Jurkat, Clone E6-1 (cell line): ENCODE measurements at regions not wholly inside any gene's neighbourhood (a gene's known extent, or its start where the extent isn't known, plus 50 kb on each side); places are given as distances from the start of the nearest gene placed in this dataset.

Experiments
- DNase-seq: peaks from one replicate; pipeline ENCODE4 v3.0.0-alpha.2; 2011; ENCODE audit warnings: low read depth, low spot score
- H3K4me3 ChIP-seq: 2 replicates; pipeline ENCODE4 v1.5.1; 2011; ENCODE audit warnings: mild to moderate bottlenecking, low read length, control low read depth, moderate library complexity

- no peak for DNase-seq
- H3K4me3 ChIP-seq: no peak overlapping the region
Measured at GRCh38 chr4:23567338-23567737, 322.5 kb downstream of the PPARGC1A start.

GRCh38 chr4:23560748-23561147 is 329.1 kb downstream of the PPARGC1A start:
- DNase-seq: no peak

GRCh38 chr4:23558101-23558500 is 331.7 kb downstream of the PPARGC1A start:
- no peak overlapping the region for H3K4me3 ChIP-seq
- no peak for DNase-seq

More at GRCh38 chr4:23560748-23561147, 329.1 kb downstream of the PPARGC1A start:
- H3K4me3 ChIP-seq: no peak overlapping the region

GRCh38 chr4:23547601-23548000 is 342.2 kb downstream of the PPARGC1A start:
- DNase-seq: no peak
- H3K4me3 ChIP-seq: no peak overlapping the region

GRCh38 chr4:23547096-23547495 is 342.8 kb downstream of the PPARGC1A start:
- DNase-seq: no peak
- no peak overlapping the region for H3K4me3 ChIP-seq

GRCh38 chr4:23539969-23540569 is 349.8 kb downstream of the PPARGC1A start:
- H3K4me3 ChIP-seq: no peak overlapping the region
- no peak for DNase-seq

GRCh38 chr4:23533859-23534258 is 356.0 kb downstream of the PPARGC1A start:
- no peak for DNase-seq
- no peak overlapping the region for H3K4me3 ChIP-seq

GRCh38 chr4:23516716-23517115 is 373.1 kb downstream of the PPARGC1A start:
- no peak overlapping the region for H3K4me3 ChIP-seq
- DNase-seq: no peak

- H3K4me3 ChIP-seq: no peak overlapping the region
- DNase-seq: no peak
Measured at GRCh38 chr4:23504083-23504482, 385.8 kb downstream of the PPARGC1A start.

GRCh38 chr4:23500894-23501449 is 388.9 kb downstream of the PPARGC1A start:
- H3K4me3 ChIP-seq: no peak overlapping the region

GRCh38 chr4:23485801-23486200 is 404.0 kb downstream of the PPARGC1A start:
- DNase-seq: no peak
- H3K4me3 ChIP-seq: no peak overlapping the region

More at GRCh38 chr4:23500894-23501449, 388.9 kb downstream of the PPARGC1A start:
- DNase-seq: no peak

- H3K4me3 ChIP-seq: no peak overlapping the region
- DNase-seq: no peak
Measured at GRCh38 chr4:23484689-23485088, 405.2 kb downstream of the PPARGC1A start.

- DNase-seq: no peak
- no peak overlapping the region for H3K4me3 ChIP-seq
Measured at GRCh38 chr4:23483320-23483960, 406.4 kb downstream of the PPARGC1A start.

GRCh38 chr4:23481566-23481965 is 408.3 kb downstream of the PPARGC1A start:
- DNase-seq: no peak
- no peak overlapping the region for H3K4me3 ChIP-seq

GRCh38 chr4:23477905-23478304 is 411.9 kb downstream of the PPARGC1A start:
- DNase-seq: no peak
- no peak overlapping the region for H3K4me3 ChIP-seq

GRCh38 chr4:23476515-23477090 is 413.2 kb downstream of the PPARGC1A start:
- H3K4me3 ChIP-seq: no peak overlapping the region
- DNase-seq: no peak

- DNase-seq: no peak
- H3K4me3 ChIP-seq: no peak overlapping the region
Measured at GRCh38 chr4:23463071-23463470, 426.8 kb downstream of the PPARGC1A start.

GRCh38 chr4:23458054-23458453 is 431.8 kb downstream of the PPARGC1A start:
- no peak overlapping the region for H3K4me3 ChIP-seq
- DNase-seq: no peak

- DNase-seq: no peak
- H3K4me3 ChIP-seq: no peak overlapping the region
Measured at GRCh38 chr4:23456864-23457263, 433.0 kb downstream of the PPARGC1A start.

- DNase-seq: no peak
Measured at GRCh38 chr4:23455456-23456158, 434.2 kb downstream of the PPARGC1A start.

More at GRCh38 chr4:23455456-23456158, 434.2 kb downstream of the PPARGC1A start:
- no peak overlapping the region for H3K4me3 ChIP-seq
